OCI-LY1 (cell line): ENCODE measurements at regions not wholly inside any gene's neighbourhood (a gene's known extent, or its start where the extent isn't known, plus 50 kb on each side); places are given as distances from the start of the nearest gene placed in this dataset.

Source experiments
- H2AFZ ChIP-seq: fragments of 200-600 bp; sonication (generic), shearing (Covaris generic); 2 replicates; pipeline ENCODE4 v1.6.0; 2014; ENCODE audit warnings: antibody characterized with exemption, mild to moderate bottlenecking, low read length
- H3F3A ChIP-seq: fragments of 200-600 bp; sonication (generic), shearing (Covaris generic); 2 replicates; pipeline ENCODE4 v1.6.0; 2014; ENCODE audit warnings: mild to moderate bottlenecking, antibody characterized with exemption, low read length, moderate library complexity; ENCODE audit not compliant: insufficient read depth
- H3K27ac ChIP-seq: fragments of 200-600 bp; sonication (generic); 2 replicates; pipeline ENCODE4 v1.5.1; 2014; ENCODE audit warnings: low read length, mixed run types, mild to moderate bottlenecking, low read depth; ENCODE audit not compliant: poor library complexity, severe bottlenecking
- H3K27me3 ChIP-seq: fragments of 200-600 bp; sonication (generic); 2 replicates; pipeline ENCODE4 v1.6.0; 2014; ENCODE audit warnings: antibody characterized with exemption, mild to moderate bottlenecking, low read length, moderate library complexity; ENCODE audit not compliant: insufficient read depth
- H3K36me3 ChIP-seq: fragments of 200-600 bp; sonication (generic); 2 replicates; pipeline ENCODE4 v1.6.1; 2014; ENCODE audit warnings: mild to moderate bottlenecking, antibody characterized with exemption, low read length, moderate library complexity, mixed read lengths; ENCODE audit not compliant: insufficient read depth
- H3K4me1 ChIP-seq: fragments of 200-600 bp; sonication (generic); 2 replicates; pipeline ENCODE4 v1.5.1; 2014; ENCODE audit warnings: mild to moderate bottlenecking, low read length, moderate library complexity; ENCODE audit not compliant: insufficient read depth, severe bottlenecking
- H3K4me2 ChIP-seq: fragments of 200-600 bp; sonication (generic), shearing (Covaris generic); 2 replicates; pipeline ENCODE4 v1.6.1; 2014; ENCODE audit warnings: low read length
- H3K4me3 ChIP-seq: fragments of 200-600 bp; sonication (generic); 2 replicates; pipeline ENCODE4 v1.5.1; 2014; ENCODE audit warnings: low read length, low read depth, mild to moderate bottlenecking, mixed read lengths; ENCODE audit not compliant: poor library complexity, severe bottlenecking
- H3K79me2 ChIP-seq: fragments of 200-600 bp; shearing (Covaris generic); 2 replicates; pipeline ENCODE4 v1.6.1; 2016; ENCODE audit warnings: mixed run types, low read length, mixed read lengths; ENCODE audit not compliant: insufficient read depth
- H3K9ac ChIP-seq: fragments of 200-600 bp; sonication (generic), shearing (Covaris generic); 2 replicates; pipeline ENCODE4 v1.6.1; 2014; ENCODE audit warnings: mild to moderate bottlenecking, low read length, mixed read lengths
- H3K9me2 ChIP-seq: fragments of 200-600 bp; sonication (generic), shearing (Covaris generic); 2 replicates; pipeline ENCODE4 v1.6.1; 2014; ENCODE audit warnings: low read depth, mild to moderate bottlenecking, low read length, mixed read lengths
- H3K9me3 ChIP-seq: fragments of 200-600 bp; shearing (Covaris generic); 2 replicates; pipeline ENCODE4 v1.6.1; 2014; ENCODE audit warnings: low read length, mixed read lengths
- H4K20me1 ChIP-seq: fragments of 200-600 bp; sonication (generic), shearing (Covaris generic); 2 replicates; pipeline ENCODE4 v1.6.0; 2016; ENCODE audit warnings: mild to moderate bottlenecking, low read length; ENCODE audit not compliant: insufficient read depth
- EZH2 ChIP-seq: fragments of 200-600 bp; sonication (generic), shearing (Covaris generic); IDR thresholded peaks from 2 replicates; pipeline ENCODE4 v1.8.0; 2017; ENCODE audit warnings: borderline replicate concordance, mixed run types, mild to moderate bottlenecking, antibody characterized with exemption, low read length, moderate library complexity, mixed read lengths
- TF ChIP-seq, protein P1 (sequence below): fragments of 200-600 bp; sonication (generic), shearing (Covaris generic); IDR thresholded peaks from 2 replicates; pipeline ENCODE4 v1.5.1; 2017; ENCODE audit warnings: mild to moderate bottlenecking, antibody characterized with exemption, low read length, moderate library complexity, mixed read lengths

DNA sequence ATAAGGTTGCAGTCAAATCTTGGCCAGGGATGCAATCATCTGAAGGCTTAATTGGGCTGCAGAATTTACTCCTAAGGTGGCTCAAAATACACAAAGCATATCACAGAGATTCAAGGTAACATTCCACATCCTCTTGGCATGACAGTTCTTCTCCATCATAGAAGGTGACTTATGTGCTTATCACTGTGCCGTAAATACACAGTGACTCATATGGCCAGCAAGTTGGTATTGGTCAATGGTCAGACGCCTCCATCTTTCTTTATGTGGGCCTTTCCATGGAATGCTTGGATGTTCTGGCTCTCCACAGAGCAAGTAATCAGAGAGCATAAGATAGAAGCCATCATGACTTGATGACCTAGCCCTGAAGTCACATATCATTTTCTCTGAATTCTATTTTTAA lies 168.8 kb upstream of the ST8SIA2 start:
- Histone ChIP-seq H3K36me3 (no peaks in the 10 kb centered on the region), H3K27me3 (no peaks in the 10 kb centered on the region), H3K9me3 (no peaks in the 10 kb centered on the region), H3K4me1 (no peaks in the 10 kb centered on the region), H3K4me3 (no peak overlapping the region), H3K4me2 (no peak overlapping the region), H3K9ac (no peak overlapping the region), H3K9me2 (no peaks in the 10 kb centered on the region), H3K79me2 (no peaks in the 10 kb centered on the region), H4K20me1 (no peaks in the 10 kb centered on the region), H3K27ac (no peak overlapping the region), H2AFZ (no peak overlapping the region), H3F3A (no peaks in the 10 kb centered on the region)
- TF ChIP-seq, protein P1, sequence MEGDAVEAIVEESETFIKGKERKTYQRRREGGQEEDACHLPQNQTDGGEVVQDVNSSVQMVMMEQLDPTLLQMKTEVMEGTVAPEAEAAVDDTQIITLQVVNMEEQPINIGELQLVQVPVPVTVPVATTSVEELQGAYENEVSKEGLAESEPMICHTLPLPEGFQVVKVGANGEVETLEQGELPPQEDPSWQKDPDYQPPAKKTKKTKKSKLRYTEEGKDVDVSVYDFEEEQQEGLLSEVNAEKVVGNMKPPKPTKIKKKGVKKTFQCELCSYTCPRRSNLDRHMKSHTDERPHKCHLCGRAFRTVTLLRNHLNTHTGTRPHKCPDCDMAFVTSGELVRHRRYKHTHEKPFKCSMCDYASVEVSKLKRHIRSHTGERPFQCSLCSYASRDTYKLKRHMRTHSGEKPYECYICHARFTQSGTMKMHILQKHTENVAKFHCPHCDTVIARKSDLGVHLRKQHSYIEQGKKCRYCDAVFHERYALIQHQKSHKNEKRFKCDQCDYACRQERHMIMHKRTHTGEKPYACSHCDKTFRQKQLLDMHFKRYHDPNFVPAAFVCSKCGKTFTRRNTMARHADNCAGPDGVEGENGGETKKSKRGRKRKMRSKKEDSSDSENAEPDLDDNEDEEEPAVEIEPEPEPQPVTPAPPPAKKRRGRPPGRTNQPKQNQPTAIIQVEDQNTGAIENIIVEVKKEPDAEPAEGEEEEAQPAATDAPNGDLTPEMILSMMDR, result no peak
- TF ChIP-seq EZH2, result no peak

GRCh38 chr15:92226020-92226612 lies 167.6 kb upstream of the ST8SIA2 start:
- H3K4me2 ChIP-seq, result no peak overlapping the region
- H3K27me3 ChIP-seq, result no peaks in the 10 kb centered on the region
- no peak overlapping the region for H3K27ac ChIP-seq
- no peaks in the 10 kb centered on the region for H3K79me2 ChIP-seq
- H2AFZ ChIP-seq, result no peak overlapping the region
- H3K9me2 ChIP-seq, result no peaks in the 10 kb centered on the region
- no peaks in the 10 kb centered on the region for H3K9me3 ChIP-seq
- no peaks in the 10 kb centered on the region for H4K20me1 ChIP-seq
- TF ChIP-seq EZH2, result no peak
- TF ChIP-seq, protein P1, result peak; percentile 63
- H3K9ac ChIP-seq, result no peak overlapping the region
- no peak overlapping the region for H3K4me3 ChIP-seq
- no peaks in the 10 kb centered on the region for H3K4me1 ChIP-seq
- no peaks in the 10 kb centered on the region for H3F3A ChIP-seq
- H3K36me3 ChIP-seq, result no peaks in the 10 kb centered on the region

GRCh38 chr15:92228830-92229229 lies 164.9 kb upstream of the ST8SIA2 start:
- Histone ChIP-seq H3K9me3 (no peaks in the 10 kb centered on the region), H3F3A (no peaks in the 10 kb centered on the region), H3K4me2 (no peak overlapping the region), H3K9ac (no peak overlapping the region), H3K9me2 (no peaks in the 10 kb centered on the region), H3K27ac (no peak overlapping the region), H3K79me2 (no peaks in the 10 kb centered on the region), H2AFZ (no peak overlapping the region), H3K36me3 (no peaks in the 10 kb centered on the region), H4K20me1 (no peaks in the 10 kb centered on the region), H3K4me3 (no peak overlapping the region), H3K4me1 (no peaks in the 10 kb centered on the region), H3K27me3 (no peaks in the 10 kb centered on the region)
- no peak for TF ChIP-seq EZH2
- TF ChIP-seq, protein P1, result no peak
